Renal pelvis (tissue), 1 donor: ENCODE measurements at regions not wholly inside any gene's neighbourhood (a gene's known extent, or its start where the extent isn't known, plus 50 kb on each side); places are given as distances from the start of the nearest gene placed in this dataset.
A peak's percentile ranks its signal among the peaks of the same experiment; 100 is the strongest.
"Not testable (repeated sequence)": the region's sequence is repeated elsewhere in the genome, so short reads cannot be mapped to it uniquely, and the experiment has no call there.

Source experiments
- DNase-seq: peaks from one replicate; pipeline ENCODE4 v3.0.0-alpha.2; 2013

DNA sequence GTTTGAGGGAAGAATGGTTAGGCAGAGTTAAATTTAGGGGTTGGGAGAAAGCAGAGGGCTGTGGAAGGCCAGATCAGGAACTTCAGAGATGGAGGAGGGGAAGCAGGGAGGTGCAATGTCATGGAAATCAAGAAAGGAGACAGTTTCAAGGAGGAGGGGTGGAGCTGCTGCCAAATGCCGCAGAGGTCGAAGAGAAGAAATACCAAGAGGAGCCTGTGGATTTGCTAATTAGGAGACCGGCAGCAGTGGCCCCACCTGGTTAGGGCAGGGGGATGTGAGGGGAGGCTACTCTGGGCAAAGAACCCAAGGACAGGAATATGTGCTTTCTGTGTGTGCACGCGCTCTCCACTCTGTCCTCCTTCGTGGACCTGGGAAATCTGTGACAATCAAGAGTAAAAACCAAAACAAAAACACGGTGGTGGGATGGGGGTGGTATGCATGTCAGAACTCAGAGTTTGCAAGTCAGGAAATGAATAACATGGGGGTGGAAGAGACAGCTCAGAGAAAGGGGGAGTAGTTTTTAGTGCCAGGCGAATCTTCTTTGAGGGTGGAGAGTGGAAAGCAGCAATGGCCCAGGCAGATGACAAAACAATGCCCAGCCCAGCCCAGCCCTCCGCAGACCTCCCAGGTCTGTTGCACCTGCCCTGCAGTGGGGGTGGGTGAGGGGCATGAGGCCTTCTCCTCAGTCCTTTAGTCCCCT is 102.9 kb upstream of the PAX2 start:
- DNase-seq, result no peak

DNA sequence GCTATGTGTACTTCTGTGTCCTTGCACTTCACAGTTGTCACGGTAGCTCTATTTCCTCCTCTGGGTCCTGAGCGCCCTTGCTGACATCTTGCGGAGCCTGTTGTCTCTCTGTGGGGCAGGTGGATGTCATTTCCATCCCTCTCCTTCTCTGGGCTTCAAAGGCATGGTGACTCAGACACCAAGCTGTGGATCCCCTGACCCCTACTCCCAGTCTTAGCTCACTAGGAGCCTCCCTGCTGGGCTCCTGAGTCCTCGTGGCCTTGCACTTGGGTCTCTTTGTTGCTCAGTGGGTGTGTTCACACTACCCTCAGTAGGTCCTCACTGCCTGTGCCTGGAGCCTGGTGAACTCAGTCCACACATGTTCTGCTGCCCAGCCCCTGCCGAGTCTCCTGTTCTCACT is 100.3 kb upstream of the PAX2 start:
- DNase-seq, result no peak

DNA sequence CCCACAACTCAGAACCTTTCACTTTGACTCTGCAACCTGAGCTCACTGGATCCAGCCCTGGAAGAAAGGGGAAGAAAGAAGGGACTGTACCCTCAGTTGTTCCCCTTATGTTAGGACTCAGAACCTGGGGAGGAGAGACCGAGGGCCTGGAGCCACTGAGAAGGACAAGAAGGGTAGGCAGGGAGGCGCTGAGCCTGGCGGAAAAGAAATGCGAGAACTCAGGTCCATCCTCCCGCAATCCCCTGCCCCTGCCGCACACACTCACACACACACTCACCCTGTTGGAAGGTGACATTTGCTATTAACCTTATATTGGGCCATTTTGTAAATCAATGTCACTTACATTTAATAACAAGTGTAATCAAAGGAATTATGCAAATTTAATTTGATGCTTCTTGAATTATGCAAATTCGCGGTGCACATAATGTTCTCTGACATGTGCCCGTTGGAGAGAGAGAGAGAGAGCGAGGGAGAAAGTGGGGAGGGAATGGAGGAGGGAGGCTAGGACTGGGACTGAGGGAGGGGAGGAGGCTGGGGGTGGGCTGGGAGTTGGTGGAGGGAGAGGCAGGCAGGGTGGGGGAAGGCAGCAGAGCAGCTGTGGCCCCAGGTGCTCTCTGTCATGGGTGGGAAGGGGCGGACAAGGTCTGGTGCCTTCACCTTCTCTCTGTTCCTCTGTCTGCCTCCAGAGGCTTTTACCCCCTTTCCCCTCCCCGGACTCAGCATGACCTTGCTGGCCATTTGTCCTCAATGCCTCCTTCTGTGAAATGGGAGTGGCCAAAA is 99.6 kb upstream of the PAX2 start:
- DNase-seq, result no peak

DNA sequence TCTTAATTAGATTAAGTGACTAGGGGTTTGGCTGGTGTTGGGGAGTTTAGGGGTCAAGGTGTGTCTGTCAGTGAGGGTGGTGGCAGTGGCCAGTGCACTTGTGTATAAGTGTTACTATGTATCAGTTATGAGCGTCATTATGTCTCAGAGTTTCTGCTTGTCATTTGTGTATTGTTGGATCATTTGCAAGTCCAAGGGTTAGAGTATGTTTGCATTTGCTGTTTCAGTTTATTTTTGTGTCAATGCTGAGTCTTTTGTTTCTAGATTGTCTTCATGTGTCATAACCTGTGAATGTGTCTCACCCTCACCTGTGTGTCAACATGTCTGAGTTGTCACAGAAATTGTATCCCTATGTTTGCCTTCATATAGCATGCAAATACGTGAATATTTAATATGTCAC is 97.5 kb upstream of the PAX2 start:
- DNase-seq, result no peak

DNA sequence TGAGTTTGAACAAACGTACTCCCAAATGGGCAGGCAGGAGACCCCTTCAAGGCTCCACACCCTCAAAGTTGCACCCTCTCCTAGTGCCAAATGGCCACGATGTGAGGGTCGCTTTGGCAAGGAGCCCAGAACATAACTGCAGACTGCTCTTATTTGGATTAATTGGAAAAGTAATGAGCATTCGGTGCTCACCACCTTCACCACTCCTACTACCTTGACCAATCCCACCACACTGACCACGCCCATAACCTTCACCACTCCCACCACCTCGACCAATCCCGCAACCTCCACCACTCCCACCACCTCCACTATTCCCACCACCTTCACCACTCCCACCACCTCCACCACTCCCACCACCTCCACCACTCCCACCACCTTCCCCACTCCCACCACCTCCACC is 94.7 kb upstream of the PAX2 start:
- no peak for DNase-seq

DNA sequence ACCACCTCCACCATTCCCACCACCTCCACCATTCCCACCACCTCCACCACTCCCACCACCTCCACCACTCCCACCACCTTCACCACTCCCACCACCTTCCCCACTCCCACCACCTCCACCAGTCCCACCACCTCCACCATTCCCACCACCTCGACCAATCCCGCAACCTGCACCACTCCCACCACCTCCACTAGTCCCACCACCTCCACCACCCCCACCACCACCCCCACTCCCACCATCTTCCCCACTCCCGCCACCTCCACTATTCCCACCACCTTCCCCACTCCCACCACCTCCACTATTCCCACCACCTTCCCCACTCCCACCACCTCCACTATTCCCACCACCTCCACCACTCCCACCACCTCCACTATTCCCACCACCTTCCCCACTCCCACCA is 94.3 kb upstream of the PAX2 start:
- DNase-seq, result not testable (repeated sequence)

DNA sequence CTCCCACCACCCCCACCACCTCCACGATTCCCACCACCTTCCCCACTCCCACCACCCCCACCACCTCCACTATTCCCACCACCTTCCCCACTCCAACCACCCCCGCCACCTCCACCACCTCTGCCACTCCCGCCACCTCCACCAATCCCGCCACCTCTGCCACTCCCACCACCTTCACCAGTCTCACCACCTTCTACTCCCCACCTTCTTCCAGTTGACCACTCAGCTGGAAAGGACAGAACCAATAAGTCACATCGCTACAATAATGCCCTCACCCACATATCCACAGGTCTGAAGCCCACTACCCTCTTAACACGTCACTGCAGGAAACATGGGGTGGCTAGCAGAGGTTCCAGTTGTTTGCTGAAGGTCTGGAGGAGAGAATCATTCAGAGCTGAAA is 93.5 kb upstream of the PAX2 start:
- DNase-seq, result no peak

DNA sequence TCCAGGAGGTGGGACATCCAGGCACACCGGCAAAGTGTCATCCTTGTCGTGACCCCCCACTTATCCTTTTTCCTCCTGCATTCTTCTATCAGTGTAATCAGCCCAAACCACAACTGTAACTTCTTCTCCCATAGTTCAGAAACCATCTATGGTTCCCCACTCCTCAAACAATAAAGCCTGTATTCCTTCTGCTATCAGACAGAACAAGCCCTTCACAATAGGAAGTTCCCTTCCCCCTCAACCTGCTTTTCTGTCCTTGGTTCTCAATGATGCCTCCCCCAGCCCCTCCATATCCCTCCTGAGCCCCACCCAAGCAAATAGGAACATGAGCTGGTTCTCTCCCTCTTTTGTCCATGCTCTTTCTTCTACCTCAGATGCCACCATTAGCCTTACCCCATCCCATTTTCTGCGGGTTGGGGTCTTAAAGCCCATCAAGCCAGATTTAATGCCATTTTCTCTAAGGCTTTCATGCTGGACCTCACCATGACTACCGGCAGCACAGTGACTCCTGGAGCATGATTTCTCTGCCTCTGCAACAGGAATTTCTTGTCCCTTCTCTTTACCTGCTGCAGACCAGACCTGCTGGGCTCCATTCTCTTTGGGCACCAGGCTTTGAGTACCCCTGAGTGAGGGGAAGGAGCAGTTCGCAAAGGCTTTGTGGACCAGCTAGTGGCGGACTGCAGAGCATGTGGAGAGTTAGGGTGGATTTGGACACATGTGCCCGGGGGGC is 92.8 kb upstream of the PAX2 start:
- DNase-seq, result no peak

DNA sequence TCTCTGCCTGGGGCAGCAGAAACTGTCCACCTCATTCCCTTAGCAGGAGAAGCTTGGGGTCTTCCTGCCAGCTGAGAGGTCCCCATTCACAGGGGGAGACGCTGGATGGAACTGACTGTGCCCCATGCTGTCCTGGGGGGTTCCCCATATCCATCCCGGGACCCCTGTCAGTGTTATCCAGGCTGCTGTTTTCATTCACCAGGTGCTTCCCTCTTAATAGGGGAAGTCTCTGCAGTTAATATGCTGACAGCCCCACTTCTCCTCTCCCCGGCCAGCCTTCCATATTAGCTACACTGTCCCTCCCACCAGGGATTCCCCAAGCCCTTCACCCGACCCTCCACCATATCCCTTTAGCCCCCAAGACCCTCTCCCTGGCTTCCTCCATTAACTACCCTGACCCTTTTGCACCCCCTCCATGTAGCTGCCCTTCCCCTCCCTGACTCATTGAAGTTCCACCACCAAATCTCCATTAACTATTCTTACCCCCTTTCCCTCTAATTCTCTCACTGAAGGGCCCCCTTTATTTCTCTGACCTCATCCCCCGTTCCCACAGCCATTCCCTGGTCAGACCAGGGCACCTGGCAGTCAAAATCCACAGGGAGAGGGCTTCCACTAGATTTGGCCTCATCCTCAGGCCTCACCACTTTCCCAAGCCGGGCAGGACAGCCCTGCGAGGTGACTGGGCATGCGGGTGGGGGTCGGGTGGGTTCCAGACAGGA is 92.0 kb upstream of the PAX2 start:
- no peak for DNase-seq

DNA sequence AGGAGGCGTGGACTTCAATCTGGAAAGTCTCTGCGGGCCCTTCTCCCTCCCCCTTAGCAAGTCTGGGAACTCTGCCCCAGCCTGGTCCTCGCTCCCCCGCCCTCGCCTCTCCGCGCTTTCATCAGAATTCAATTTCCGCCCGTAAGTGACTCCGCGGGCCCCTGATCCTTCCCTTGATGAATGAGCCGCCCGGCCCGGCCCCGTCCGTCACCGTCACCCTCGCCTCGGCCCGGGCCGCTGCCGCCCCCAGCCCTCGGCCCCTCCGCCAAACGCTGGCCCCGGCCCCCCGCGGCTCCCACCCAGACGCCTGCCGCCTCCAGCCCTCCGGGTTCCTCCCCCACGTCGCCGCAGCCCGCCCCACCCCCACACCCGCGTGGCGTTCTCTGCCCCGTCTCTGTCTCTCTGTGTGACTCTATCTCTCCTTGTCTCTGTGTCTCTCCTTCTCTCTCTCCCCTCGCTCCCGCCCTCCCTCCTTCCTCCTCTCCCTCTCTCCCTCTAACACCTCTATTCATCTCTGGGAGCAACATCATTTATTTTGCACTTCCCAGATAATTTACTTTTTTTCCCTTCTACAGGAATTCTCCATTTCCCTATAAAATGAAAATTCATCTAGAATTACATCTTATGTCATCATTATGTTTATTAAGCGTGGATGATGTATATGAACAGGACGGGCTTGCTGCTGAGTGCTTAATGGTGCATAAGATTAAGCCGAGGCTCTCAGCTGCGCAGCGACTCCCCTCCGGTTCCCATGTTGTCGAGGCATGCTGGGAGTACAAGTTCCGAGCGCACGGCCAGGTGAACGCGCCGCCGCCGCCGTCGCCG is 91.2 kb upstream of the PAX2 start:
- DNase-seq, result peak; percentile 90

DNA sequence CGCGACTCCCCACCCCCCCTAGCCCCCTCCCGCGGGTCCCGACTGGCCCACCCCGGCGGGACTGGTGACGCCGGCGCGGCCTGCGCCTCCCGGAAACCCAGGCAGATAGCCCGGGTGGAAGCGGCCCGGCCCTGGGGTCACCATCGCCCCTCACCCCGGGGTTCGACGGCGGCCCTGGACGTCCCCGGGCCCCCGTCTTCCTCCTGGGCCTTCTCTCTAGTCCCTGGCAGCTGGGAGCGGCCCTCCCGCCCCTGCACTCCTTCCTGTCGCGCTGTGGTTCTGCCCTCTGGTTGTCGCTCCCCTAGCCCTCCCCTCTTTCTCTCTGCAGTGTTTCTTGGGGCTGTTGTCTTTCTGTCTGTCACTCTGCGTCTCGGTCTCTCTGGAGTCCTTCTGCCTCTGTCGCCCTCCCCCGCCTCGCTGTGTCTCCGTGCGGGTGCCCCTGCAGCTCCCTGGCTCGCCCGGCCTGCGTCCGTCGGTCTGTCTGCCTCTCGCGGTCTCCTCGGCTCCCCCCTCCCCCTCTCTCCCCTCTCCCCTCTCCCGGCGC is 90.5 kb upstream of the PAX2 start:
- DNase-seq, result peak; percentile 52

DNA sequence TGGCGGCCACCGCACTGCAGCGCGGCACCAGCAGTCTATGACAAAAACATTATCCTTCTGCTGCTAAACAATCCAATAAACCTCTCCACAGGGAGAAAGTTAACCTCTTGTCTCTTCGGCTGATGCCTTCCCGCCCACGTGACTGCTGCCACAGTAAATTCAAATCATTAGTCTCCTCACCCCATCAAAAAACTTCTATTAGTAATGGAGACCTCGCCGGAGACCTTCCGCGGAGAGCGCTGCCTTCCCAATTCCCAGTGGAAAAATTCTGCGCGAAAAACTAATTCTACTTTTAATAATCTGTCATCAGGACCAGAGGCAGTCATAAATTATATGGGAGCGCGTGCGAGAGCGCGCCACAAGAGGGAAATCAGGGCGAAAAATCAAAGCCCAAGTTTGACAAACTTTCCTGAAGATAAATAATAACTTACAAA is 90.0 kb upstream of the PAX2 start:
- peak; percentile 53 for DNase-seq

DNA sequence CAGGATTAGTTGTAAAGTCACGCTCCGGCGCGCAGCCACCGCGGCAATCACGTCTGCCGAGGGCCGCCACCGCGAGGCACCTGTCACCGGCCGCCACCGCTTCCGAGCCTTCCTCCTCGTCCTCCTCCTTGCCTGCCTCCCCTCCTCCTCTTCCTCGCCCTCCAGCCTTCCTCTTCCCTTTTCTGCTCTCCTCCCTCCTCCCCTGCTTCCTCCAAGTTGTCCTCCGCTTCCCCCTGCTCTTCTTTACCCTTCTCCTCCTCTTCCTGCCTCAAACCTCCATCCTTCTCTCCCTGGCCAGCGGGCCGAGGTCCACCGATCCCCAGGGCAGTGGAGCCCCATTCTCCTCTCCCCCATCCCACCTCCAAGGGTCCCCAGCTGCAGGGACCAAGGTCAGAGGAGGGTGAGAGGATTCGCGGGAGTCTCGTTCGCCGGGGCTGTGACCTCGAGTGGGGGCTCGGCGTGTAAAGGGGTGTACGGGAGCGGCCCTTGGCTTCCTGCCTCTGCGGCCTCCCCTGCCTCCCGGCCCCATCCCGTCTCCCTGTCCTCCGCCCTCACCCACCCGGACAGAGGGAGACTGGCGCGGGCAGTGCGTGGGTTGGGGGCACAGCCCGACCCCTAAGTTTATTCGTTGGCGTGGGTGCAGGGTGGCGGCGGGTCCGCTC is 89.5 kb upstream of the PAX2 start:
- no peak for DNase-seq

DNA sequence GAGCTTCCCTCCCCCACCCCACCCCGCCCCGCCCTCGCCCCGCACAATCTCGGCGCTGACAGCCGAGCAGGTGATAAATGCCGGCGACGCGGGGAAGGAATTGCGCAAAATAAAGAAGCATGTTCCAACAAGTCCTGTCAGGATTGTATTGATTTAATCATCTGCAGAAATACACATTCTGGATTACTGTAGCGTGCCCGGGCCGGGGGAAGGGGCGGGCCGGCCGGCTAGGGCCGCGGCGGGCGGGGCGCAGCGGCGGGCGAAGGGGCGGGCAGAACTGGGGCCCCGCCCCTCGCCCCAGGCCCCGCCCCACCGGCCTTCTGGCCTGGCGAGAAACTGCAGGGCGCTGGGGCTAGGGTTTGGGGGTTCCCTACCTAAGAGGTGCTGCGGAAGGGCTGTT is 88.9 kb upstream of the PAX2 start:
- DNase-seq, result no peak

DNA sequence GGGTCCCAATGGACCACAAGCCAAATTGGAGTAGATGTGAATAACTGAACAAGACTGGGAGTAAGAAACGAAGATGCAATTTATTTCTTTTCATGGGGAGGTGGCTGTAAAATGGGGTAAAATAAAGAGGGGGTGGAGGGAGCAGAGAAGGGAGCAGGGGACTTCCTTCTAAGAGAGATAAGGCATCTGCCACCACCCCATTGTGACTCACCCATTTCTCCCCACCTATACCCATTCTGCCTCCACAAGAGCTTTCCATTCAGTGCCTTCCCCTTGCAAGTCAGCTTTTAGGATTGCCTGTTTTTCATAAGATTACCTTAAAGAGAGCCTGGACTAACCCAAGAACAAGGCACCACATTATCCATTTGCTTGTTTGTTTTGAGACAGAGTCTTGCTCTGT is 87.1 kb upstream of the PAX2 start:
- no peak for DNase-seq

DNA sequence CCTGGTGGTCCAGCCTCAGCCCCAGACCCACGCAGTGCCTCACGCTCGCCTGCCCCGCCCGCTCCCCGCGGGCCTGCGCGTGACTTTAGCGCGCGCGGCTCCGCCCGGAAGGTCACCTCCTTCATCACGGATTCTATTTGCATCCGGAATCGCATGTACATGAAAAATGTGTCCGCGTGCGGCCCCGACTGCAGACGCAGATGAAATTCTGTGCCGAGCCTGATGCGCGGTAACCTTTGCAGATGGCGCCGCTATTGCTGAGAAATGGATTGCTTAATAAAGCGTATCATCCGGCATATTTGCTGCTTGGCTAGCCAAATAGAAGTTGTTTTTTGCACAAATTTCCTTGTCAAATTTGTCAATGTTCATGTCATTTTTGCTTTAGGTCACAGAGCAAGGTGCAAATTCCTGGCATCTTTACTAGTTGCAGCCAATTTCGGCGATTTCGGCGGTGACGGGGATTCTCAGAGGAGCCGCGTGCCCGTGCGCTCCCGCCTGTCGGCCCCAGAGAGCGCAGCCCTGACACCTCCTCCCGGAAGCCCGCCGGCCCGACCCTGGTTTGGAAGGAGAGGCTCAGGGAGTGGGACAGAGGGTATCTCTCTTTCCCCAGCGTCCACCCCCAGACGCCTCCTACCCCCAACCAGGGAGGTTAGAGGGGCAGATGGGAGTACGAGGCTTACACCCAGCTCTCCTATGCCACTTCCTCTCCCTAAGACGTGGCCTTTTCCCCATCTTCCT is 85.9 kb upstream of the PAX2 start:
- DNase-seq, result no peak

DNA sequence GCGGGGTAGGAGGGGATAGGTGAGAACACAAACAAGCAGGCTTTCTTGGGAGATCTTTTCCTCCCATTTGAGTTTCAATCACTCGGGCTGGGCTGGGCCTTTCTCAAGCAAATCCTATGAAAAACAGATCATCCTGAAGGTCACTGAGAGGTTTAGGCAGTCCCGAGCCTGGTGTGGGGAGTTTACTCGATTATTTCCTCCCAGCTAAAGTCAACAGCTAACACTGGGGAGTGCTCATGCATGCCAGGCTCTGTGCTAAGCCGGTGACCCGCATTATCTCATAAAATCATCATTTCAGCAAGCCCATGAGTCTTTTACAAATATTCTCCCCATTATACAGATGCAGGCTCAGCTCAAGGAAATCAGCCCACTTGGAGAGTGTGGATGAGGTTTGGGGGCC is 85.0 kb upstream of the PAX2 start:
- no peak for DNase-seq

DNA sequence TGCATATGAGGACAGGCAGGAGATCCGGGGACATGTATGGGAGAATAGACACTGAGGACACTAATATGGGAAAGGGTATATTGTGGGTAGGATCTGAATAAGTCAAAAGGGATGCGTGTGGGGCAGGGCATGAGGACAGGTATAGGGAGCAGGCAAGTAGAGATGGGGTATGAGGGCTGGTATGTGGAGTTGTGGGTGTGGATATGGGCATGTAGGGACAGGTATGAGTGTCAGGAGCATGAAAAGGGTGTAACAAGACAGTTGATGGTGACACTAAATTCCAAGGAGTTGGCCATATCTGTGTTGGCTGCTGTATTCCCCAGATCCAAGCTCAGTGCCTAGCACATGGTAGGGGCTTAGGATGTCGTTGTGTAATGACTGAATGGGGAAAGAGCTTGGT is 84.4 kb upstream of the PAX2 start:
- no peak for DNase-seq

DNA sequence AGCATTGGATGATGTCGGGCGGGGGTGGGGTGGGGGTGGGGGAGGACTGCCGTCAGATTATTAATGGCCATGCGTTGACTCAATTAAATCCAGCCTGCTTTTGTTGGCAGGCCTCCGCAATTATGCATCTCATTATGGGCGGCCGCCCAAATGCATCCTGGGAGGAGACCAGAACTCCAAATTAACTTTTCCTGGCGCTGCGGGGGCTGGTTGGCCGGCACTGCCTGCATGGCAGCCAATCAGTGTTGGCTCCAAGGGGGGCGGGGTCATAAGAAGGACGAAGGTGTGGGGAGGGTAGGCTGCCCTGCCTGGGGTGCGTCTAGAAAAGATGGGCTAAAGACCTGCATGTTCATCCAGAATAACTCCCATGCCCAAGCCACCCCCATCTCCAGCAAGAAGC is 83.9 kb upstream of the PAX2 start:
- DNase-seq, result no peak

DNA sequence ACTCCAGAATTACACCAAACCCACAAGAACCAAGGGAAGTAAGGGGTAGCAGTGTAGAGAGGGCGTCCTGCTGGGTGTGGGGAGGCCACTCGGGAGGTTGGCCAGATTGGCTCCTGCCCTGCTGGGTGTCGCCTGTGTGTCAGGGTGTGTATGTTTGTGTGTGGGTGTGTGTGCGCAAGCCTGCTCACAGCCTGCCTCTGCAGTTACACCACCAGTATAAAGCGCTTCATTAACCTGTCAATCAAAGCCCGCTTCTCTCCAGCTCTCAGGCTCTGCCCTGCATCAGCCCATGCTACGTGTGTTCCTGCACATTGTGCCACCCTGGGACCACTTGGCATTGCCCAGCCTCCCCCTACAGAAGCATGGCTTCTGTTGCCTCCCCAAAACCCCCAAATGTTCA is 83.3 kb upstream of the PAX2 start:
- DNase-seq, result peak; percentile 87
